Glutamatergic neuron (in vitro differentiated cells): ENCODE measurements at regions not wholly inside any gene's neighbourhood (a gene's known extent, or its start where the extent isn't known, plus 50 kb on each side); places are given as distances from the start of the nearest gene placed in this dataset.

Experiments
- DNase-seq: peaks from one replicate; pipeline ENCODE4 v3.0.0; 2022
- H3K27ac Mint-ChIP-seq: one replicate; pipeline ENCODE4 v1.8.0; 2020; ENCODE audit warnings: mild to moderate bottlenecking, mixed read lengths, inconsistent platforms; ENCODE audit not compliant: unreplicated experiment
- H3K27me3 Mint-ChIP-seq: one replicate; pipeline ENCODE4 v1.8.0; 2020; ENCODE audit warnings: mild to moderate bottlenecking, moderate library complexity, mixed read lengths, inconsistent platforms; ENCODE audit not compliant: unreplicated experiment
- H3K36me3 Mint-ChIP-seq: one replicate; pipeline ENCODE4 v1.8.0; 2020; ENCODE audit warnings: mild to moderate bottlenecking, mixed read lengths, inconsistent platforms; ENCODE audit not compliant: unreplicated experiment
- H3K4me1 Mint-ChIP-seq: one replicate; pipeline ENCODE4 v1.8.0; 2020; ENCODE audit warnings: mild to moderate bottlenecking, low read depth, mixed read lengths, inconsistent platforms; ENCODE audit not compliant: unreplicated experiment
- H3K4me3 Mint-ChIP-seq: one replicate; pipeline ENCODE4 v1.8.0; 2020; ENCODE audit warnings: mild to moderate bottlenecking, mixed read lengths, inconsistent platforms; ENCODE audit not compliant: unreplicated experiment
- H3K9me3 Mint-ChIP-seq: one replicate; pipeline ENCODE4 v1.8.0; 2020; ENCODE audit warnings: mild to moderate bottlenecking, moderate library complexity, mixed read lengths, inconsistent platforms; ENCODE audit not compliant: unreplicated experiment
- TF ChIP-seq, protein P1 (sequence below): fragments of 200-600 bp; sonication (generic); IDR thresholded peaks from one replicate; pipeline ENCODE4 v1.5.0; 2021; ENCODE audit not compliant: partially characterized antibody, unreplicated experiment

- Mint-ChIP-seq H3K27me3 (no peaks in the 10 kb centered on the region), H3K9me3 (no peaks in the 10 kb centered on the region), H3K36me3 (no peaks in the 10 kb centered on the region), H3K4me3 (no peak overlapping the region), H3K27ac (no peak overlapping the region), H3K4me1 (peaks cover 13% of the 10 kb centered on the region)
- TF ChIP-seq, protein P1, sequence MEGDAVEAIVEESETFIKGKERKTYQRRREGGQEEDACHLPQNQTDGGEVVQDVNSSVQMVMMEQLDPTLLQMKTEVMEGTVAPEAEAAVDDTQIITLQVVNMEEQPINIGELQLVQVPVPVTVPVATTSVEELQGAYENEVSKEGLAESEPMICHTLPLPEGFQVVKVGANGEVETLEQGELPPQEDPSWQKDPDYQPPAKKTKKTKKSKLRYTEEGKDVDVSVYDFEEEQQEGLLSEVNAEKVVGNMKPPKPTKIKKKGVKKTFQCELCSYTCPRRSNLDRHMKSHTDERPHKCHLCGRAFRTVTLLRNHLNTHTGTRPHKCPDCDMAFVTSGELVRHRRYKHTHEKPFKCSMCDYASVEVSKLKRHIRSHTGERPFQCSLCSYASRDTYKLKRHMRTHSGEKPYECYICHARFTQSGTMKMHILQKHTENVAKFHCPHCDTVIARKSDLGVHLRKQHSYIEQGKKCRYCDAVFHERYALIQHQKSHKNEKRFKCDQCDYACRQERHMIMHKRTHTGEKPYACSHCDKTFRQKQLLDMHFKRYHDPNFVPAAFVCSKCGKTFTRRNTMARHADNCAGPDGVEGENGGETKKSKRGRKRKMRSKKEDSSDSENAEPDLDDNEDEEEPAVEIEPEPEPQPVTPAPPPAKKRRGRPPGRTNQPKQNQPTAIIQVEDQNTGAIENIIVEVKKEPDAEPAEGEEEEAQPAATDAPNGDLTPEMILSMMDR, result no peak
- DNase-seq, result peak; percentile 51
Measured at GRCh38 chr10:85458324-85458723, 908.3 kb downstream of the GRID1 start.

DNA sequence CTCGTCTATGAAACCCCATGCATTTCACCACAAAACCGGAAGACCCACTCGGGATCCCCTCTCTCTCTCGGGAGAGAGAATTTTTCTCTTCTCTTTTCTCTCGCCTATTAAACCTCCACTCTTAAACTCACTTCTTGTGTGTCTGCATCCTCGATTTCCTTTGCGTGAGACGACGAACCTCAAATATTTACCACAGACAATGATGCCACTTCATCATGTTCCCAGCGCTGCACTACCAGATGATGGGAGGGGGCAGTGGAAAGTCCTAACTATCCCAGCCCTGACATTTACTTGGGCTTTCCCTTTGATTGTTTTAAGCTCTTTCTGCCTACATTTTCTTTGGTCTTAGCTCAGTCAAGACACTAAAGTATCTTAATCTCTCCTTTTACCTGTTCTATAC, 906.7 kb downstream of the GRID1 start:
- DNase-seq, result no peak
- Mint-ChIP-seq H3K4me1 (peaks cover 13% of the 10 kb centered on the region), H3K27me3 (no peaks in the 10 kb centered on the region), H3K36me3 (no peaks in the 10 kb centered on the region), H3K27ac (no peak overlapping the region), H3K4me3 (no peak overlapping the region), H3K9me3 (no peaks in the 10 kb centered on the region)
- TF ChIP-seq, protein P1, result no peak

DNA sequence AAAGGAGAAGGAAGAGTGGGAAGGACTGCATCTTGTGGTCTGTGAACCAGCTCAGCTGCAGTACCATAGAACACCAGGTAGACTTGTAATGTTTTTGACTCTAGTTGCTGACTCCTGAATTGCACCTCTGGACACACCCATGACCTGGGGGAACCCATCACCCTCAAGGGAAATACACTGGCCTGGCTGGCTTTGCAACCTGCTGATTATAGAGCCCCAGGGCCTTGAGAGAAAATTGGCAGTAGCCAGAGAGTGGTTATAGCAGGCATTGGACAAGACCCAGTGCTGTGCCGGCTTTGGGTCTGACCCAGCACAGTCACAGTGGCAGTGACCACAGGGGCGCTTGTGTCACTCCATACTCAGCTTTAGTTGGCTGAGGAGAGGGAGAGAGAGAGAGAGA, 902.3 kb downstream of the GRID1 start:
- H3K4me1 Mint-ChIP-seq, result no peaks in the 10 kb centered on the region
- no peak for DNase-seq
- H3K36me3 Mint-ChIP-seq, result no peaks in the 10 kb centered on the region
- H3K4me3 Mint-ChIP-seq, result no peak overlapping the region
- no peaks in the 10 kb centered on the region for H3K9me3 Mint-ChIP-seq
- no peaks in the 10 kb centered on the region for H3K27me3 Mint-ChIP-seq
- no peak overlapping the region for H3K27ac Mint-ChIP-seq
- TF ChIP-seq, protein P1, result no peak

- DNase-seq, result no peak
- Mint-ChIP-seq H3K36me3 (no peaks in the 10 kb centered on the region), H3K4me1 (no peaks in the 10 kb centered on the region), H3K9me3 (no peaks in the 10 kb centered on the region), H3K27ac (no peak overlapping the region), H3K27me3 (no peaks in the 10 kb centered on the region), H3K4me3 (no peak overlapping the region)
- TF ChIP-seq, protein P1, result no peak
Measured at GRCh38 chr10:85477979-85478378, 888.6 kb downstream of the GRID1 start.

DNA sequence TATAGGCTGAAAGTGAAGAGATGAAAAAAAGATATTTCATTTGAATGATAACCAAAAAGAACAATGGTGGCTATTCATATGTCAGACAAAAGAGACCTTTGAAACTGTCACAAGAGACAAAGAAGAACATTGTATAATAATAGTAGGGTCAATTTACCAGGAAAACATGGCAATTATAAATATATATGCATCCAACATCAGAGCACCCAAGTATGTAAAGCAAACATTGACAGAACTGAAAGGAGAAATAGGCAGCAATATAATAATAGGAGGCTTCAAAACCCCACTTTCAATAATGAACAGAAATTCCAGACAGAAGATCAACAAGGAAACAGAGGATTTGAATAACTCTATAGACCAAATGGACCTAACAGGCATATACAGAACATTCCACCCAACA, 876.2 kb downstream of the GRID1 start:
- Mint-ChIP-seq H3K9me3 (no peaks in the 10 kb centered on the region), H3K27me3 (no peaks in the 10 kb centered on the region), H3K4me1 (no peaks in the 10 kb centered on the region), H3K27ac (no peak overlapping the region), H3K36me3 (no peaks in the 10 kb centered on the region), H3K4me3 (no peak overlapping the region)
- TF ChIP-seq, protein P1, result no peak
- DNase-seq, result no peak
